CD4-positive, alpha-beta T cell (primary cell): ENCODE measurements at regions not wholly inside any gene's neighbourhood (a gene's known extent, or its start where the extent isn't known, plus 50 kb on each side); places are given as distances from the start of the nearest gene placed in this dataset.

ENCODE experiments used
- ATAC-seq: fragments of 200-7000 bp; cut with Tn5 transposase; one replicate; pipeline ENCODE4 v1.10.0; 2022; ENCODE audit warnings: mild to moderate bottlenecking; ENCODE audit not compliant: poor library complexity
- CTCF ChIA-PET: fragments of 350-600 bp; sonication (Branson Sonifier 250); formaldehyde crosslinking; loops from one replicate; lab custom pipeline; 2021; ENCODE audit warnings: antibody characterized with exemption, inconsistent platforms; lab: Charles Lee
- POLR2A ChIA-PET: fragments of 350-600 bp; sonication (Branson Sonifier 250); formaldehyde crosslinking; loops from one replicate; lab custom pipeline; 2021; ENCODE audit warnings: antibody characterized with exemption, inconsistent platforms; lab: Charles Lee
- DNase-seq, 14 experiments: peaks; one replicate each; pipeline ENCODE4 v3.0.0-alpha.2; 2013 to 2020; ENCODE audit warnings: mixed read lengths in 2 of 14
- H3K27ac ChIP-seq, 2 donors: one replicate each; pipeline versions ENCODE4 v1.5.1 to v1.7.0; 2013; ENCODE audit warnings: low read length in 2 of 2, low read depth in 1 of 2, mild to moderate bottlenecking in 1 of 2
- H3K27me3 ChIP-seq, 2 experiments: 1 replicate in 1 of 2; 2 replicates in 1 of 2; pipeline versions ENCODE4 v1.6.1 to v1.7.0; 2013; ENCODE audit warnings: low read length in 2 of 2, control low read depth in 1 of 2, mild to moderate bottlenecking in 1 of 2, moderate library complexity in 1 of 2; ENCODE audit not compliant: insufficient read depth in 2 of 2, control insufficient read depth in 1 of 2
- H3K36me3 ChIP-seq: one replicate; pipeline ENCODE4 v1.6.1; 2013; ENCODE audit warnings: low read length, control low read depth; ENCODE audit not compliant: insufficient read depth
- H3K4me1 ChIP-seq: one replicate; pipeline ENCODE4 v1.6.1; 2013; ENCODE audit warnings: low read length, control low read depth; ENCODE audit not compliant: insufficient read depth
- H3K4me3 ChIP-seq: one replicate; pipeline ENCODE4 v1.5.1; 2013; ENCODE audit warnings: mild to moderate bottlenecking, low read length, moderate library complexity
- H3K9me3 ChIP-seq, 2 experiments: 1 replicate in 1 of 2; 2 replicates in 1 of 2; pipeline versions ENCODE4 v1.6.1 to v1.7.0; 2013; ENCODE audit warnings: low read length in 2 of 2, mild to moderate bottlenecking in 2 of 2, control low read depth in 1 of 2, moderate library complexity in 1 of 2; ENCODE audit not compliant: control insufficient read depth in 1 of 2, insufficient read depth in 1 of 2
- H3K27ac Mint-ChIP-seq: one replicate; pipeline ENCODE4 v1.8.0; 2020; ENCODE audit warnings: mixed read lengths
- H3K27me3 Mint-ChIP-seq: one replicate; pipeline ENCODE4 v1.8.0; 2021; ENCODE audit warnings: mixed read lengths
- H3K36me3 Mint-ChIP-seq: one replicate; pipeline ENCODE4 v1.8.0; 2021; ENCODE audit warnings: low read depth, mixed read lengths
- H3K4me1 Mint-ChIP-seq: one replicate; pipeline ENCODE4 v1.8.0; 2021; ENCODE audit warnings: low read depth, mixed read lengths
- H3K4me3 Mint-ChIP-seq: one replicate; pipeline ENCODE4 v1.8.0; 2020; ENCODE audit warnings: mild to moderate bottlenecking, mixed read lengths
- H3K9me3 Mint-ChIP-seq: one replicate; pipeline ENCODE4 v1.8.0; 2020; ENCODE audit warnings: mixed read lengths
- CTCF ChIP-seq: fragments of 200-600 bp; IDR thresholded peaks from one replicate; pipeline ENCODE4 v1.8.0; 2022; ENCODE audit warnings: antibody characterized with exemption, mild to moderate bottlenecking
- intact Hi-C, 2 experiments: fragments of 100-400 bp; cut with DNase I in 1 of 2; cut with micrococcal nuclease in 1 of 2; formaldehyde crosslinking; loops; one replicate each; pipeline versions ENCODE4 v1.15.1 to v1.9.0; 2023 to 2025; cut with DNase I, micrococcal nuclease

- intact Hi-C loops = no loop called here
- H3K4me1 Mint-ChIP-seq = no peaks in the 10 kb centered on the region
These were observed 209.9 kb downstream of the ZNF326 start for GRCh38 chr1:90204780-90205179.

DNA sequence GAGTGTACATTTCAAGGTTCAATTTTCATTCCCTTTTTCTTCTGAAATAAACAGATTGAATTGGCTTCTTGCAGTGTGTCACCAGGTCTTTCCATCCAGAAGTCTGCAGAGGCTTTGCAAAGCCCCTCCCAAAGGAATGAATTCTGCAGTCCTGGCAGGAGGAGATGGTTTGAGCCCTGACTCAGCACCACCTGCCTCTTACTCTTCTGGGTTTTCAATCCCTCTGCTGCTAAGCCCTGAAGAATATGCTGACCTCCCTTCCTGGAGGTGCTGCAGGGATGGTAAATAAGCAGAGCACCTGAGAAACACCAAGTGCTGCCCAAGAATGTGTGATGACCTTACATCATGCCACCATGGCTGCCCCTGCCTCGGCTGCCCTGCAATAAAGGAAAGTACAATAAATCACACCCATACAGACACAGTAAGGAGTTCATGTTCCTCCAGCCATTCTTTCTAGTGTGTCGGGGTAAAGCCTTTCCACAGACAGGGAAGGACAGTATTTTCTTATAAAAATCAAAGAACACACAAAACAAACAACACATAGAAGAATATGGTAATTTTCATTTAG lies 209.2 kb downstream of the ZNF326 start:
- POLR2A ChIA-PET = no interaction called here
- intact Hi-C loops = no loop called here

More at GRCh38 chr1:90204780-90205179, 209.9 kb downstream of the ZNF326 start:
- Histone ChIP-seq H3K4me3 (no peak overlapping the region), H3K27ac (no peak overlapping the region), H3K9me3 (no peaks in the 10 kb centered on the region), H3K4me1 (no peaks in the 10 kb centered on the region), H3K27me3 (no peaks in the 10 kb centered on the region), H3K36me3 (no peaks in the 10 kb centered on the region)
- ATAC-seq (no peak), DNase-seq (no peak)
- Mint-ChIP-seq H3K9me3 (no peaks in the 10 kb centered on the region), H3K27me3 (peaks cover 19% of the 10 kb centered on the region), H3K4me3 (no peak overlapping the region), H3K36me3 (no peaks in the 10 kb centered on the region), H3K27ac (no peak overlapping the region)
- POLR2A ChIA-PET = no interaction called here
- CTCF ChIA-PET = no interaction called here
- no peak for TF ChIP-seq CTCF

DNA sequence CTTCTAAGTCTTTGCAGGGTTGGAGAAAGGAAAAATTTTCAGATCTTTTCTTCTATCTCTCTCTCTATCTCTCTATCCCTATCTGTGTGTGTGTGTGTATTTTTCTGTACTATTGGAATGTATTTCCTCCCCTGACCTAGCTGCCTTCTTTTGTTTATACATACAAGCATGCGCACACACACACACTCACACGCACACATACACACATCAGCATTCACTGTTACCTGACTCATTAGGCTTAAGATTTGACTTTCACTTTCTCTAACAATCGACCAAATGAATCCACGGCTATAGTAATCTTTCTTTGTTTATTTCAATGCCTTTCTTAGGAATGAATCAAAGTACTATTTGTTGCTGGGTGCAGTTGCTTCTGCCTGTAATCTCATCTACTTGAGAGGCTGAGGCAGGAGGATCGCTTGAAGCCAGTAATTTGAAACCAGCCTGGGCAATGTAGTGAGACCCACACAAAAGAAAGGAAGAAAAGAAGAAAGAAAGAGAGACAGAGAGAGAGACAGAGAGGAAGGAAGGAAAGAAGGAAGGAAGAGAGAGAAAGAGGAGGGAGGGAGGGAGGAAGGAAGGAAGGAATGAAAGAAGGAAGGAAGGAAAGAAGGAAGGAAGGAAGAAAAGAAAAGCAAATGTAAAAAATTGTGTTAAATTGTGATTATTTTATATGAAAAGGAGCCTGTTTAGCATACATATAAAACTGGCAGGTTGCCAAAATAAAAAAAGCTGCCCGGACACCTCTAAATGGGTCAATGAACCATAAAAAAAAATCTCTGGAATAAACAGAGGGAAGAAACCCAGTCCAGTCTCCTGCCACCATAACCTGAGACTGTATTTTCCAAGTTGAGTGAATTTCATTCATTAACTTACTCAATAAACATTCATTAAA lies 206.8 kb downstream of the ZNF326 start:
- no peaks in the 10 kb centered on the region for H3K9me3 ChIP-seq

More for the DNA sequence above, 209.2 kb downstream of the ZNF326 start:
- no peak overlapping the region for H3K4me3 Mint-ChIP-seq
- CTCF ChIA-PET = no interaction called here
- H3K4me1 Mint-ChIP-seq = no peaks in the 10 kb centered on the region
- H3K4me1 ChIP-seq = no peaks in the 10 kb centered on the region
- TF ChIP-seq CTCF = no peak
- H3K36me3 ChIP-seq = no peaks in the 10 kb centered on the region
- DNase-seq (no peak), ATAC-seq (no peak)
- peaks cover 22% of the 10 kb centered on the region for H3K27me3 Mint-ChIP-seq
- H3K27ac ChIP-seq = no peak overlapping the region
- no peak overlapping the region for H3K4me3 ChIP-seq
- H3K27ac Mint-ChIP-seq = no peak overlapping the region
- no peaks in the 10 kb centered on the region for H3K9me3 Mint-ChIP-seq
- no peaks in the 10 kb centered on the region for H3K36me3 Mint-ChIP-seq
- no peaks in the 10 kb centered on the region for H3K27me3 ChIP-seq
- no peaks in the 10 kb centered on the region for H3K9me3 ChIP-seq

More for the DNA sequence above, 206.8 kb downstream of the ZNF326 start:
- Histone ChIP-seq H3K4me3 (no peak overlapping the region), H3K27ac (no peak overlapping the region), H3K36me3 (no peaks in the 10 kb centered on the region), H3K4me1 (no peaks in the 10 kb centered on the region), H3K27me3 (no peaks in the 10 kb centered on the region)
- Mint-ChIP-seq H3K27me3 (peaks cover 19% of the 10 kb centered on the region), H3K4me3 (no peak overlapping the region), H3K4me1 (no peaks in the 10 kb centered on the region), H3K9me3 (no peaks in the 10 kb centered on the region), H3K36me3 (no peaks in the 10 kb centered on the region), H3K27ac (no peak overlapping the region)
- no peak for ATAC-seq
- no peak for DNase-seq
- intact Hi-C loops = no loop called here
- ChIA-PET CTCF (no interaction called here), POLR2A (no interaction called here)
- no peak for TF ChIP-seq CTCF
